ENCODE measurements at regions not wholly inside any gene's neighbourhood (a gene's known extent, or its start where the extent isn't known, plus 50 kb on each side); places are given as distances from the start of the nearest gene placed in this dataset.

DNA sequence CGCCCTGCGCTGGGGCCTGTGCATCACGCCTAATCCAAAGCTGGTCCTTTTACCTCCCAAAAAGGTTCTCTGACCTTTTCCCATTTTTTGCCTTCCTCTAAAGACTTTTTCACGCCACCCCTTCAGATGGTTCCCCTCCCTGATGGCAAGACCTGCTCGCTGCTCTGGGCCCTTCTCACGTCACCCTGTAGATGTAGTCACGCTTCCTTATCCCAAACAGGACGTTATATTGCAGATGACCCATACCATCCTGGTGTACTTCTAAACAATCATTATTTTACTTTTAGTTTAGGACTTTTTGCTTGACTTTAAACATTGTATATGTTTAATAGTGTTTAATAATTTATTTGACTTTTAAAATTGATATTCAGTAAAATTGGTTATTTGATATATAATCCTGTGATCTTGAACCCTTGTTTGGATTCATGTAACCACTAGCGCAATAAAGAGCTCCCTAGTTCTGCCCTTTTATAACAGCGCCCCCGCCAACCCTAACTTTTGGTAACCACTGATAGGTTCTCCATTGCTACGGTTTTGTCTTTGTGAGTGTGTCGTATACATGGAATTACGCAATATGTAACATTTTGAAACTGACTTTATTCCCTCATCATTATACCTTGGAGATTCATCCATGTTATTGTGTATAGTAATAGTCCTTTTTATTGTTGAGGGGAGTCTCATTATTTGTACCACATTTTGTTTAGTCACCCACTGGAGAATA lies 159.0 kb upstream of the CHRNA7 start:
- TF ChIP-seq, protein P1, sequence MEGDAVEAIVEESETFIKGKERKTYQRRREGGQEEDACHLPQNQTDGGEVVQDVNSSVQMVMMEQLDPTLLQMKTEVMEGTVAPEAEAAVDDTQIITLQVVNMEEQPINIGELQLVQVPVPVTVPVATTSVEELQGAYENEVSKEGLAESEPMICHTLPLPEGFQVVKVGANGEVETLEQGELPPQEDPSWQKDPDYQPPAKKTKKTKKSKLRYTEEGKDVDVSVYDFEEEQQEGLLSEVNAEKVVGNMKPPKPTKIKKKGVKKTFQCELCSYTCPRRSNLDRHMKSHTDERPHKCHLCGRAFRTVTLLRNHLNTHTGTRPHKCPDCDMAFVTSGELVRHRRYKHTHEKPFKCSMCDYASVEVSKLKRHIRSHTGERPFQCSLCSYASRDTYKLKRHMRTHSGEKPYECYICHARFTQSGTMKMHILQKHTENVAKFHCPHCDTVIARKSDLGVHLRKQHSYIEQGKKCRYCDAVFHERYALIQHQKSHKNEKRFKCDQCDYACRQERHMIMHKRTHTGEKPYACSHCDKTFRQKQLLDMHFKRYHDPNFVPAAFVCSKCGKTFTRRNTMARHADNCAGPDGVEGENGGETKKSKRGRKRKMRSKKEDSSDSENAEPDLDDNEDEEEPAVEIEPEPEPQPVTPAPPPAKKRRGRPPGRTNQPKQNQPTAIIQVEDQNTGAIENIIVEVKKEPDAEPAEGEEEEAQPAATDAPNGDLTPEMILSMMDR (IDR thresholded peaks at IDR 0.05), result peak in 2 of 6 experiments; percentile 4 to 7
- TF ChIP-seq POLR2A (IDR thresholded peaks at IDR 0.05), result no peak

All from thyroid gland (tissue), 4 donors.